Activated T-cell treated with anti-CD3 and anti-CD28 coated beads, Interleukin-2, amount 50 U/mL, for 72 hours (primary cell): ENCODE measurements at regions not wholly inside any gene's neighbourhood (a gene's known extent, or its start where the extent isn't known, plus 50 kb on each side); places are given as distances from the start of the nearest gene placed in this dataset.
"Not testable (repeated sequence)": the region's sequence is repeated elsewhere in the genome, so short reads cannot be mapped to it uniquely, and the experiment has no call there.

ENCODE experiments used
- ATAC-seq, 2 donors: fragments of 150-1000 bp; cut with Tn5 transposase; replicated peaks in 1 of 2; 2 replicates each; pipeline ENCODE4 v1.10.0; 2021; ENCODE audit warnings: moderate library complexity in 2 of 2, mild to moderate bottlenecking in 1 of 2
- DNase-seq, 2 donors: peaks; one replicate each; pipeline ENCODE4 v3.0.0; 2021 to 2022; ENCODE audit warnings: mixed read lengths in 1 of 2
- H3K27ac Mint-ChIP-seq: one replicate; pipeline ENCODE4 v1.8.0; 2022; ENCODE audit warnings: mild to moderate bottlenecking, moderate library complexity, mixed read lengths
- H3K27me3 Mint-ChIP-seq: one replicate; pipeline ENCODE4 v1.8.0; 2022; ENCODE audit warnings: low read depth, mixed read lengths
- H3K36me3 Mint-ChIP-seq, 2 donors: one replicate each; pipeline ENCODE4 v1.8.0; 2022; ENCODE audit warnings: mixed read lengths in 2 of 2, mild to moderate bottlenecking in 1 of 2; ENCODE audit not compliant: insufficient read depth in 2 of 2
- H3K4me1 Mint-ChIP-seq: one replicate; pipeline ENCODE4 v1.8.0; 2022; ENCODE audit warnings: low read depth, mixed read lengths
- H3K4me3 Mint-ChIP-seq, 2 donors: one replicate each; pipeline ENCODE4 v1.8.0; 2022; ENCODE audit warnings: mild to moderate bottlenecking in 2 of 2, mixed read lengths in 2 of 2, moderate library complexity in 2 of 2
- H3K9me3 Mint-ChIP-seq, 2 donors: one replicate each; pipeline ENCODE4 v1.8.0; 2022; ENCODE audit warnings: mixed read lengths in 2 of 2

GRCh38 chr12:68431786-68432185, 99.6 kb upstream of the MDM1 start:
- Mint-ChIP-seq H3K4me3 (no peak overlapping the region), H3K9me3 (peaks cover 6 to 10% of the 10 kb centered on the region in 2 donors), H3K27me3 (no peaks in the 10 kb centered on the region), H3K27ac (no peak overlapping the region), H3K36me3 (peaks cover 3 to 10% of the 10 kb centered on the region in 2 donors), H3K4me1 (no peaks in the 10 kb centered on the region)
- ATAC-seq (no peak), DNase-seq (no peak)

- DNase-seq: no peak
- Mint-ChIP-seq H3K9me3 (peaks cover 6 to 10% of the 10 kb centered on the region in 2 donors), H3K27ac (peak overlapping the region; percentile 3), H3K4me1 (no peaks in the 10 kb centered on the region), H3K36me3 (peaks cover 3 to 10% of the 10 kb centered on the region in 2 donors), H3K27me3 (no peaks in the 10 kb centered on the region), H3K4me3 (no peak overlapping the region)
- no peak for ATAC-seq
Observed at GRCh38 chr12:68432622-68433021, 100.5 kb upstream of the MDM1 start.

GRCh38 chr12:68434391-68435298, 102.5 kb upstream of the MDM1 start:
- DNase-seq: no peak
- Mint-ChIP-seq H3K9me3 (peaks cover 6 to 10% of the 10 kb centered on the region in 2 donors), H3K36me3 (peaks cover 3 to 10% of the 10 kb centered on the region in 2 donors), H3K27ac (no peak overlapping the region), H3K4me3 (no peak overlapping the region), H3K27me3 (no peaks in the 10 kb centered on the region), H3K4me1 (peaks cover 3% of the 10 kb centered on the region)
- no peak for ATAC-seq

- Mint-ChIP-seq H3K36me3 (peaks cover 3 to 10% of the 10 kb centered on the region in 2 donors), H3K9me3 (peaks cover 6 to 10% of the 10 kb centered on the region in 2 donors), H3K4me3 (no peak overlapping the region), H3K4me1 (peaks cover 7% of the 10 kb centered on the region), H3K27ac (no peak overlapping the region), H3K27me3 (no peaks in the 10 kb centered on the region)
- DNase-seq (no peak), ATAC-seq (no peak)
Observed at GRCh38 chr12:68435299-68435637, 103.1 kb upstream of the MDM1 start.

- no peak overlapping the region for H3K4me3 Mint-ChIP-seq
Observed at GRCh38 chr12:68435816-68436215, 103.7 kb upstream of the MDM1 start.

GRCh38 chr12:68438601-68439000, 106.4 kb upstream of the MDM1 start:
- Mint-ChIP-seq H3K4me1 (peaks cover 29% of the 10 kb centered on the region), H3K4me3 (no peak overlapping the region), H3K9me3 (peaks cover 10 to 15% of the 10 kb centered on the region in 2 donors), H3K36me3 (peaks cover 5 to 13% of the 10 kb centered on the region in 2 donors), H3K27me3 (no peaks in the 10 kb centered on the region), H3K27ac (no peak overlapping the region)
- ATAC-seq: no peak
- DNase-seq: no peak

More at GRCh38 chr12:68435816-68436215, 103.7 kb upstream of the MDM1 start:
- peaks cover 7% of the 10 kb centered on the region for H3K4me1 Mint-ChIP-seq
- H3K27ac Mint-ChIP-seq: no peak overlapping the region
- ATAC-seq (no peak), DNase-seq (no peak)
- no peaks in the 10 kb centered on the region for H3K27me3 Mint-ChIP-seq
- peaks cover 3 to 10% of the 10 kb centered on the region in 2 donors for H3K36me3 Mint-ChIP-seq
- H3K9me3 Mint-ChIP-seq: peaks cover 6 to 10% of the 10 kb centered on the region in 2 donors

- Mint-ChIP-seq H3K36me3 (peaks cover 10 to 22% of the 10 kb centered on the region in 2 donors), H3K4me3 (peak overlapping the region in 1 of 2 donors; percentile 21), H3K27me3 (no peaks in the 10 kb centered on the region), H3K4me1 (peaks cover 29% of the 10 kb centered on the region), H3K27ac (peak overlapping the region; percentile 66), H3K9me3 (peaks cover 13 to 16% of the 10 kb centered on the region in 2 donors)
- no peak for ATAC-seq
- no peak for DNase-seq
Observed at GRCh38 chr12:68439368-68440045, 107.3 kb upstream of the MDM1 start.

- Mint-ChIP-seq H3K36me3 (peaks cover 7 to 22% of the 10 kb centered on the region in 2 donors), H3K9me3 (peaks cover 9 to 12% of the 10 kb centered on the region in 2 donors), H3K4me3 (peak overlapping the region in 1 of 2 donors; percentile 21), H3K27me3 (no peaks in the 10 kb centered on the region), H3K27ac (no peak overlapping the region), H3K4me1 (peaks cover 29% of the 10 kb centered on the region)
- DNase-seq (no peak), ATAC-seq (peak; percentile 20 to 61)
Observed at GRCh38 chr12:68440068-68440581, 108.0 kb upstream of the MDM1 start.

- H3K36me3 Mint-ChIP-seq: peaks cover 7 to 20% of the 10 kb centered on the region in 2 donors
- peak overlapping the region; percentile 91 for H3K27ac Mint-ChIP-seq
Observed at GRCh38 chr12:68441167-68441566, 109.0 kb upstream of the MDM1 start.

GRCh38 chr12:68442353-68442972, 110.3 kb upstream of the MDM1 start:
- H3K9me3 Mint-ChIP-seq, H3K27me3 Mint-ChIP-seq: not testable (repeated sequence)
- Mint-ChIP-seq H3K4me3 (peak overlapping the region; percentile 20 to 70), H3K36me3 (peaks cover 7 to 20% of the 10 kb centered on the region in 2 donors), H3K27ac (peak overlapping the region; percentile 21), H3K4me1 (peaks cover 46% of the 10 kb centered on the region)
- DNase-seq: peak in 1 of 2 donors; percentile 28
- peak in 1 of 2 donors; percentile 60 for ATAC-seq

More at GRCh38 chr12:68441167-68441566, 109.0 kb upstream of the MDM1 start:
- ATAC-seq: no peak
- H3K4me1 Mint-ChIP-seq: peaks cover 34% of the 10 kb centered on the region
- no peak for DNase-seq
- H3K27me3 Mint-ChIP-seq: no peaks in the 10 kb centered on the region
- peaks cover 6 to 7% of the 10 kb centered on the region in 2 donors for H3K9me3 Mint-ChIP-seq
- H3K4me3 Mint-ChIP-seq: peak overlapping the region; percentile 38 to 70

- not testable (repeated sequence) for H3K4me3 Mint-ChIP-seq, H3K9me3 Mint-ChIP-seq, H3K27me3 Mint-ChIP-seq, ATAC-seq, DNase-seq
- Mint-ChIP-seq H3K27ac (peak overlapping the region; percentile 80), H3K36me3 (peaks cover 7 to 20% of the 10 kb centered on the region in 2 donors), H3K4me1 (peaks cover 58% of the 10 kb centered on the region)
Observed at GRCh38 chr12:68443695-68444094, 111.5 kb upstream of the MDM1 start.

GRCh38 chr12:68445824-68446223, 113.7 kb upstream of the MDM1 start:
- peak overlapping the region in 1 of 2 donors; percentile 5 for H3K4me3 Mint-ChIP-seq
- H3K27ac Mint-ChIP-seq: peak overlapping the region; percentile 56

More at GRCh38 chr12:68445824-68446223, 113.7 kb upstream of the MDM1 start:
- peaks cover 8 to 20% of the 10 kb centered on the region in 2 donors for H3K36me3 Mint-ChIP-seq
- peaks cover 72% of the 10 kb centered on the region for H3K4me1 Mint-ChIP-seq
- no peak for ATAC-seq
- H3K27me3 Mint-ChIP-seq: no peaks in the 10 kb centered on the region
- H3K9me3 Mint-ChIP-seq: peaks cover 6 to 7% of the 10 kb centered on the region in 2 donors
- no peak for DNase-seq
